CD4-positive, alpha-beta T cell (primary cell): ENCODE measurements at regions not wholly inside any gene's neighbourhood (a gene's known extent, or its start where the extent isn't known, plus 50 kb on each side); places are given as distances from the start of the nearest gene placed in this dataset.

Experiments
- ATAC-seq: fragments of 200-7000 bp; cut with Tn5 transposase; one replicate; pipeline ENCODE4 v1.10.0; 2022; ENCODE audit warnings: mild to moderate bottlenecking; ENCODE audit not compliant: poor library complexity
- CTCF ChIA-PET: fragments of 350-600 bp; sonication (Branson Sonifier 250); formaldehyde crosslinking; loops from one replicate; lab custom pipeline; 2021; ENCODE audit warnings: antibody characterized with exemption, inconsistent platforms; lab: Charles Lee
- POLR2A ChIA-PET: fragments of 350-600 bp; sonication (Branson Sonifier 250); formaldehyde crosslinking; loops from one replicate; lab custom pipeline; 2021; ENCODE audit warnings: antibody characterized with exemption, inconsistent platforms; lab: Charles Lee
- DNase-seq, 14 experiments: peaks; one replicate each; pipeline ENCODE4 v3.0.0-alpha.2; 2013 to 2020; ENCODE audit warnings: mixed read lengths in 2 of 14
- H3K27ac ChIP-seq, 2 donors: one replicate each; pipeline versions ENCODE4 v1.5.1 to v1.7.0; 2013; ENCODE audit warnings: low read length in 2 of 2, low read depth in 1 of 2, mild to moderate bottlenecking in 1 of 2
- H3K27me3 ChIP-seq, 2 experiments: 1 replicate in 1 of 2; 2 replicates in 1 of 2; pipeline versions ENCODE4 v1.6.1 to v1.7.0; 2013; ENCODE audit warnings: low read length in 2 of 2, control low read depth in 1 of 2, mild to moderate bottlenecking in 1 of 2, moderate library complexity in 1 of 2; ENCODE audit not compliant: insufficient read depth in 2 of 2, control insufficient read depth in 1 of 2
- H3K36me3 ChIP-seq: one replicate; pipeline ENCODE4 v1.6.1; 2013; ENCODE audit warnings: low read length, control low read depth; ENCODE audit not compliant: insufficient read depth
- H3K4me1 ChIP-seq: one replicate; pipeline ENCODE4 v1.6.1; 2013; ENCODE audit warnings: low read length, control low read depth; ENCODE audit not compliant: insufficient read depth
- H3K4me3 ChIP-seq: one replicate; pipeline ENCODE4 v1.5.1; 2013; ENCODE audit warnings: mild to moderate bottlenecking, low read length, moderate library complexity
- H3K9me3 ChIP-seq, 2 experiments: 1 replicate in 1 of 2; 2 replicates in 1 of 2; pipeline versions ENCODE4 v1.6.1 to v1.7.0; 2013; ENCODE audit warnings: low read length in 2 of 2, mild to moderate bottlenecking in 2 of 2, control low read depth in 1 of 2, moderate library complexity in 1 of 2; ENCODE audit not compliant: control insufficient read depth in 1 of 2, insufficient read depth in 1 of 2
- H3K27ac Mint-ChIP-seq: one replicate; pipeline ENCODE4 v1.8.0; 2020; ENCODE audit warnings: mixed read lengths
- H3K27me3 Mint-ChIP-seq: one replicate; pipeline ENCODE4 v1.8.0; 2021; ENCODE audit warnings: mixed read lengths
- H3K36me3 Mint-ChIP-seq: one replicate; pipeline ENCODE4 v1.8.0; 2021; ENCODE audit warnings: low read depth, mixed read lengths
- H3K4me1 Mint-ChIP-seq: one replicate; pipeline ENCODE4 v1.8.0; 2021; ENCODE audit warnings: low read depth, mixed read lengths
- H3K4me3 Mint-ChIP-seq: one replicate; pipeline ENCODE4 v1.8.0; 2020; ENCODE audit warnings: mild to moderate bottlenecking, mixed read lengths
- H3K9me3 Mint-ChIP-seq: one replicate; pipeline ENCODE4 v1.8.0; 2020; ENCODE audit warnings: mixed read lengths
- intact Hi-C, 2 experiments: fragments of 100-400 bp; cut with DNase I in 1 of 2; cut with micrococcal nuclease in 1 of 2; formaldehyde crosslinking; loops; one replicate each; pipeline versions ENCODE4 v1.15.1 to v1.9.0; 2023 to 2025; cut with DNase I, micrococcal nuclease
- TF ChIP-seq, protein P1 (sequence below): fragments of 200-600 bp; IDR thresholded peaks from one replicate; pipeline ENCODE4 v1.8.0; 2022; ENCODE audit warnings: antibody characterized with exemption, mild to moderate bottlenecking

DNA sequence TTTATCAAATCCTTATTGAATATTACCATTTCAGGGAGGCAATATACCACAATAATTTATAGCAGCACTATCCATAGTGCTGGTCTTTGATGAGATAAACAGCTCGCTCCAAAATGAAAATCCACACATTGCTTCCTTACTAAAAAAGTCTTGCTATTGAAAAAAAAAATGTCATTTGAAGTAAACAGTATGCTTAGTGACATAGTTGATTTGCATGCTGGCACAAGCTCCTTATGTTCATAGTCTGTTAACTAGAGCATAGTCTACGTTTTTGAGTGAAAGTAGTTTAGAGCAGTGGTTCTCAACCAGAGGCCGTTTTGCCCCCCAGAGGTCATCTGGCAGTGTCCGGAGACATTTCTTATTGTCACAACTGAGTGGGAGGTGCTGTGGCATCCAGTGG is 249.4 kb upstream of the PDZRN3 start:
- TF ChIP-seq, protein P1, sequence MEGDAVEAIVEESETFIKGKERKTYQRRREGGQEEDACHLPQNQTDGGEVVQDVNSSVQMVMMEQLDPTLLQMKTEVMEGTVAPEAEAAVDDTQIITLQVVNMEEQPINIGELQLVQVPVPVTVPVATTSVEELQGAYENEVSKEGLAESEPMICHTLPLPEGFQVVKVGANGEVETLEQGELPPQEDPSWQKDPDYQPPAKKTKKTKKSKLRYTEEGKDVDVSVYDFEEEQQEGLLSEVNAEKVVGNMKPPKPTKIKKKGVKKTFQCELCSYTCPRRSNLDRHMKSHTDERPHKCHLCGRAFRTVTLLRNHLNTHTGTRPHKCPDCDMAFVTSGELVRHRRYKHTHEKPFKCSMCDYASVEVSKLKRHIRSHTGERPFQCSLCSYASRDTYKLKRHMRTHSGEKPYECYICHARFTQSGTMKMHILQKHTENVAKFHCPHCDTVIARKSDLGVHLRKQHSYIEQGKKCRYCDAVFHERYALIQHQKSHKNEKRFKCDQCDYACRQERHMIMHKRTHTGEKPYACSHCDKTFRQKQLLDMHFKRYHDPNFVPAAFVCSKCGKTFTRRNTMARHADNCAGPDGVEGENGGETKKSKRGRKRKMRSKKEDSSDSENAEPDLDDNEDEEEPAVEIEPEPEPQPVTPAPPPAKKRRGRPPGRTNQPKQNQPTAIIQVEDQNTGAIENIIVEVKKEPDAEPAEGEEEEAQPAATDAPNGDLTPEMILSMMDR = no peak
- intact Hi-C loops = no loop called here
- H3K4me3 ChIP-seq = no peak overlapping the region
- ChIA-PET CTCF (no interaction called here), POLR2A (no interaction called here)
- no peaks in the 10 kb centered on the region for H3K27me3 Mint-ChIP-seq
- no peaks in the 10 kb centered on the region for H3K36me3 Mint-ChIP-seq
- no peaks in the 10 kb centered on the region for H3K4me1 Mint-ChIP-seq
- peaks cover 0 to 4% of the 10 kb centered on the region in 2 experiments for H3K9me3 ChIP-seq
- H3K27ac Mint-ChIP-seq = no peak overlapping the region
- no peaks in the 10 kb centered on the region for H3K36me3 ChIP-seq
- ATAC-seq (no peak), DNase-seq (no peak)
- no peaks in the 10 kb centered on the region for H3K4me1 ChIP-seq
- no peaks in the 10 kb centered on the region for H3K27me3 ChIP-seq
- no peak overlapping the region for H3K27ac ChIP-seq
- no peak overlapping the region for H3K4me3 Mint-ChIP-seq
- H3K9me3 Mint-ChIP-seq = peaks cover 10% of the 10 kb centered on the region

- H3K9me3 ChIP-seq = peaks cover 0 to 8% of the 10 kb centered on the region in 2 experiments
- intact Hi-C loops = no loop called here
- Mint-ChIP-seq H3K9me3 (peaks cover 2% of the 10 kb centered on the region), H3K36me3 (no peaks in the 10 kb centered on the region), H3K27ac (no peak overlapping the region), H3K4me1 (no peaks in the 10 kb centered on the region), H3K4me3 (no peak overlapping the region), H3K27me3 (no peaks in the 10 kb centered on the region)
- no peak for ATAC-seq
- TF ChIP-seq, protein P1 = no peak
- ChIA-PET CTCF (no interaction called here), POLR2A (no interaction called here)
- H3K4me1 ChIP-seq = no peaks in the 10 kb centered on the region
- no peaks in the 10 kb centered on the region for H3K27me3 ChIP-seq
- no peak for DNase-seq
- H3K4me3 ChIP-seq = no peak overlapping the region
- no peak overlapping the region for H3K27ac ChIP-seq
- H3K36me3 ChIP-seq = no peaks in the 10 kb centered on the region
Observed at GRCh38 chr3:73868688-73869315, 244.1 kb upstream of the PDZRN3 start.

- no peaks in the 10 kb centered on the region for H3K27me3 Mint-ChIP-seq
- Histone ChIP-seq H3K27me3 (no peaks in the 10 kb centered on the region), H3K36me3 (no peaks in the 10 kb centered on the region), H3K4me3 (no peak overlapping the region), H3K27ac (no peak overlapping the region), H3K4me1 (no peaks in the 10 kb centered on the region), H3K9me3 (peaks cover 0 to 8% of the 10 kb centered on the region in 2 experiments)
- intact Hi-C loops = no loop called here
- CTCF ChIA-PET = no interaction called here
- TF ChIP-seq, protein P1 = no peak
- no peaks in the 10 kb centered on the region for H3K36me3 Mint-ChIP-seq
- no peak overlapping the region for H3K27ac Mint-ChIP-seq
- POLR2A ChIA-PET = no interaction called here
- H3K4me1 Mint-ChIP-seq = no peaks in the 10 kb centered on the region
- no peak for DNase-seq
- no peak overlapping the region for H3K4me3 Mint-ChIP-seq
- ATAC-seq = no peak
- H3K9me3 Mint-ChIP-seq = peaks cover 5% of the 10 kb centered on the region
Observed at GRCh38 chr3:73867524-73867923, 242.8 kb upstream of the PDZRN3 start.
